ENCODE measurements at regions not wholly inside any gene's neighbourhood (a gene's known extent, or its start where the extent isn't known, plus 50 kb on each side); places are given as distances from the start of the nearest gene placed in this dataset.

DNA sequence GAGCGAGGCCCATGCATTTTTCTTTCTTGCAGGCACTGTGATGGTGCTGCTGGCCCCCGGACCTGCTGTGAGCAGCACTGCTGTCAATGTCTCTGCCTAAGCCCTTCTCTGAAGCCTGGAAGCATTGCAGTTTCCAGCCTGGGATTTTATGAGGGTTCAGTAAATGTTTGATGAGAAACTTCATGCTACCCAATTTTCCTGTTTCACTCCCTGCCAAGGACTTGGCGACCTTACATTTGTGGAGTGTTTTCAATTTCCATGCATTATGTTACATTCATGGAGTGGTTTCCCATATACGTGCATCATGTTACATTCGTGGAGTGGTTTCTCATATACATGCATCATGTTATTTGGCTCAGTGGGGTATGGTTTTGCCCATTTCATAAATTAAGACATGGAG, 90.7 kb upstream of the PTCH1 start:
- H3K27ac ChIP-seq (ENCODE audit: low read depth, low read length, severe bottlenecking): no peak overlapping the region

DNA sequence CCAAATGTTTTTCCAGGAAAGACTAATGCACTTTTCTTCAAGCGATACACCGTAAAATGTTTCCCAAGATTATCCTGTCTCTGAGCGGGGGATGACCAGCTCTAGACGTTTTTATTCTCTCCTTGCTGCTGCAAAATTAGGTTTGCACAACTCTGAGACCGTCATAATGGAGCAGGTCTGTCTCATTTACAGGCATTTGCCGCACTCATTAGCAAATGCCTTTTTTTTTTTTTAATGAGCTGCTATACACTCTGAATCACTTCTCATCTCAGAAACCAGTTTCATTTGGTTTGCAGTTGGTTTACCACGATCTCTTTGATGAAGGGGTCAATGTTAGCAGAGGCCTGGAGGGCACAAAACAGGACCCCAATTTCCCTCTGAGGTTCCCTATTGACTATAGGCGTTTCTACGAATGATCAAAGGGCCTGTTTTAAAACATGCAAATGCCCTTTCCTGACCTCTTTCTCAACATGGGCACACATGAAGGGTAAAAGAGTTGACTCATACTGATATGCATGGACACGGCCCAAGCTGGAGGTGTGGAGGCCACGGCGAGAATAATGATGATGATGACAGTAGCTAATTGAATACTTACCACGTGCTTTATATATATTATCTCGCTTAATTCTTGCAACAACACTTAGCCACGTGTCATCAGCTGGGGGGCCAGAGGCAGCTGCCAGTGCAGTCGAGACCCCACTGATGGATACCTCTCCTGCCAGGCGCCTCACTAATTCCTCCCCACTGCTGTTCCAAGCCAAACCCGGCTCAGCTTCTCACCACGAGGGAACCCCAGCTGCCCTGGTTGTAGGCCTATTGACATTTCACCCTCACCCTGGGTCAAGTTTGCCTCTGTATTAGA, 89.9 kb upstream of the PTCH1 start:
- Histone ChIP-seq H3K4me3 (ENCODE audit: extremely low read depth, insufficient read depth, low read length, poor library complexity, severe bottlenecking) (no peak overlapping the region), H3K36me3 (ENCODE audit: control insufficient read depth, insufficient read depth, low read length) (no peaks in the 10 kb centered on the region), H3K27ac (ENCODE audit: low read depth, low read length, severe bottlenecking) (peak overlapping the region; percentile 60), H3K9me3 (ENCODE audit: control insufficient read depth, low read length) (no peaks in the 10 kb centered on the region), H3K4me1 (ENCODE audit: control insufficient read depth, insufficient read depth, low read length, poor library complexity, severe bottlenecking) (peaks cover 4% of the 10 kb centered on the region)
- WGBS, 2 experiments (ENCODE audit: insufficient coverage in 2 of 2): 83 to 95% methylated on average over 13 to 16 of the region's 19 CpGs

More for the DNA sequence above, 90.7 kb upstream of the PTCH1 start:
- Histone ChIP-seq H3K4me1 (ENCODE audit: control insufficient read depth, insufficient read depth, low read length, poor library complexity, severe bottlenecking) (peaks cover 4% of the 10 kb centered on the region), H3K36me3 (ENCODE audit: control insufficient read depth, insufficient read depth, low read length) (no peaks in the 10 kb centered on the region), H3K4me3 (ENCODE audit: extremely low read depth, insufficient read depth, low read length, poor library complexity, severe bottlenecking) (no peak overlapping the region), H3K9me3 (ENCODE audit: control insufficient read depth, low read length) (no peaks in the 10 kb centered on the region)
- WGBS, 2 experiments (ENCODE audit: insufficient coverage in 2 of 2): 84% methylated on average over 2 to 4 of the region's 5 CpGs

DNA sequence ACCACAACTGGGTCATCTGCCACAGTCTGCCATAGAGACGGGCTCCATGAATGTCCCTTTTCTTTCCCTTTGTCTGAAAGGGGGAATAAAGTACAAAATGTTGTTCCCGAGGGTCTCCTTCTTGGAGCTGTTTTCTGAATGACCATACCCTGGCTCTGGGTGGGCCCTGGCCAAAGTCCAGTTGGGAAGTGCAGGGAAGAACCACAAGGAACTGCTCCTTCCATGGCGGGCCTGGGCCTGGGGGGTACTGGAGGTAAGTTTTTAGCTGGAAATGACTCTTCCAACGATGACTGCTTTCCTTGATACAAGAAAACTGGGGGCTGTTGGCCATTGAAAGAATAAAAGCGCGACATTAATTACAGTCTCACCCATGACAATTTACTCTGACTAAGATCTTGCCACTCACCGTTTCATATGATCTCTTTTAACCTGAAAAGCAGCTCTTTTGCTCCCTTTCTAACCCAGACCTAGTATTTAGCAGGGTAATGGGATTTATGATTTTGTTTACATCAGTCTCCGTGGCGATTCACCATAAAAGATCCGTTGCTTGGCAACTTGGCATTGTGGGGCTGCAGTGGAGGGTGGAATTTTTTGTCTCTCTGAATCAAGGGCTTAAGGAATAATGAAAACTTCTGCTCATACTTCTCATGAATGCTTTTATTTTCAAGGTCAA, 89.2 kb upstream of the PTCH1 start:
- no peak overlapping the region for H3K4me3 ChIP-seq (ENCODE audit: extremely low read depth, insufficient read depth, low read length, poor library complexity, severe bottlenecking)
- peaks cover 4% of the 10 kb centered on the region for H3K4me1 ChIP-seq (ENCODE audit: control insufficient read depth, insufficient read depth, low read length, poor library complexity, severe bottlenecking)
- H3K27ac ChIP-seq (ENCODE audit: low read depth, low read length, severe bottlenecking): peak overlapping the region; percentile 60
- no peaks in the 10 kb centered on the region for H3K9me3 ChIP-seq (ENCODE audit: control insufficient read depth, low read length)
- no peaks in the 10 kb centered on the region for H3K36me3 ChIP-seq (ENCODE audit: control insufficient read depth, insufficient read depth, low read length)
- 93 to 96% methylated on average over 2 to 4 of the region's 10 CpGs for WGBS, 2 experiments (ENCODE audit: insufficient coverage in 2 of 2)

DNA sequence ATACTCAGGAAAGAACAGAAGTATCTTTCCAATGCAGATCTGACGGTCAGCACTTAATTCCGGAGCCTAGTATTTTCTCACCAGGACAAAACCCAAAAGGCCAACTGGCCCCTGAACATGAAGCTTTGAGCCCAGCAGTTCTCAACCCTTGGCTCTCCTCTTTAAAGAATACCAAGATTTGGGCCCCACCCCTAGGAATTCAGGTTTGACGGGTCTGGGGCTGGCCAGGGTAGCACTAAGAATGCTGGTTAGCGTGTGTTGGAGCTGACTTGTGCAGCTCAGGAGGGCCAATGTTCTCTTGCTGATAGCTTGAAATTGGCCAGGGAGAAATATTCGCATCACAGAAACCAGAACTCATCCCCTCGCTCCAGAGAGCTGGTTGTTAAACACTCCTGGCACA, 88.3 kb upstream of the PTCH1 start:
- Histone ChIP-seq H3K36me3 (ENCODE audit: control insufficient read depth, insufficient read depth, low read length) (no peaks in the 10 kb centered on the region), H3K4me1 (ENCODE audit: control insufficient read depth, insufficient read depth, low read length, poor library complexity, severe bottlenecking) (peaks cover 4% of the 10 kb centered on the region), H3K4me3 (ENCODE audit: extremely low read depth, insufficient read depth, low read length, poor library complexity, severe bottlenecking) (no peak overlapping the region), H3K9me3 (ENCODE audit: control insufficient read depth, low read length) (no peaks in the 10 kb centered on the region), H3K27ac (ENCODE audit: low read depth, low read length, severe bottlenecking) (peak overlapping the region; percentile 60)
- 56 to 72% methylated on average over 5 to 6 of the region's 6 CpGs for WGBS, 2 experiments (ENCODE audit: insufficient coverage in 2 of 2)

DNA sequence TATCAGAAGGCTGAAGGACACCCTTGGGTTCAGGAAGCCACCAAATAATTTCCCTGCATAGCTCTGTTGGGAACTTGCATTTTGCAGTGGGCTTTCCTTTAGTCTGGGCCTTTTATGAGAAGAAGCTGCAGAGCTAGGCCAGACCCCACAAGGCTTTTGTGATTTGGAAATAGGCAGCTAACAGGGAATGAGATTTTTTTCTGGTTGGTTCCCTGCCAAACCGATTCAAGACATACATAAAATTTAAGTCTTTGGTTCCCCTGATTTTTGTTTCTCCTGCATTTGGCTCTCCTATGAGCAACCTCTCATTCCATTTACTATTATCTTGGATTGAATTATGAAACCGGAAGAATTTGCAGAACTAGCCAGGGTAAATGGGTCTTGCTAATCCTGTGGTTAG, 81.5 kb upstream of the PTCH1 start:
- H3K36me3 ChIP-seq (ENCODE audit: control insufficient read depth, insufficient read depth, low read length): no peaks in the 10 kb centered on the region
- no CpG with 5 or more reads among the region's 2 CpGs for WGBS, 2 experiments (ENCODE audit: insufficient coverage in 2 of 2)
- no peak overlapping the region for H3K27ac ChIP-seq (ENCODE audit: low read depth, low read length, severe bottlenecking)
- no peak overlapping the region for H3K4me3 ChIP-seq (ENCODE audit: extremely low read depth, insufficient read depth, low read length, poor library complexity, severe bottlenecking)
- H3K4me1 ChIP-seq (ENCODE audit: control insufficient read depth, insufficient read depth, low read length, poor library complexity, severe bottlenecking): no peaks in the 10 kb centered on the region
- H3K9me3 ChIP-seq (ENCODE audit: control insufficient read depth, low read length): no peaks in the 10 kb centered on the region

DNA sequence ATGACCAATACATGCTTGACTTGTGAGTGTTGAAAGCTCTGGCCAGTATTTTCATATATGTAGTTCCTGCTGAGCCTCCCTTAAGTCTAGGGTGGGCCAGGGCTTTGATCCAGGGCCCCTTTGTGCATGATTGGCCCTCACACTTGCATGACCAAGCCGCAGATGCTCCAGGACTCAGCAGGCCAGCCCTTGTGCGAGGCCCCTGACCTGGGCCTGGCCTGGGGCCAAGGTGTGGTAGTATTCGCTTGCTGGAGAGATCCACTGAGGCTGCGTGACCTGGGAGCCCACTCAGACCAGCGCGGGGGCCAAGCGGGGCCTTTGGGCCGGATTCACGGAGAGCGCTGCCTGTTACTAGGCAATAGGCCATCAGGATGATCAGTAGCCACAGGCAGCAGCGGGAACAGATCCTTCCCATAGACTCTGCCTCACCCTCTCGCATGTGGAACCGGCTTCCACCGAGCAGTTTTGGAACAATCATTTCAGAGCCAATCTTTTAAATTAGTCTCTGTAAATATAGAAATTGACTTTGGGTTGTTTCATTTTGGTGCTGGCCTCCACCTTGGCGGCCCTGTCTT, 79.0 kb upstream of the PTCH1 start:
- WGBS, 2 experiments (ENCODE audit: insufficient coverage in 2 of 2): 94 to 98% methylated on average over 10 of the region's 15 CpGs
- Histone ChIP-seq H3K4me3 (ENCODE audit: extremely low read depth, insufficient read depth, low read length, poor library complexity, severe bottlenecking) (no peak overlapping the region), H3K4me1 (ENCODE audit: control insufficient read depth, insufficient read depth, low read length, poor library complexity, severe bottlenecking) (no peaks in the 10 kb centered on the region), H3K27ac (ENCODE audit: low read depth, low read length, severe bottlenecking) (no peak overlapping the region), H3K9me3 (ENCODE audit: control insufficient read depth, low read length) (no peaks in the 10 kb centered on the region), H3K36me3 (ENCODE audit: control insufficient read depth, insufficient read depth, low read length) (no peaks in the 10 kb centered on the region)

DNA sequence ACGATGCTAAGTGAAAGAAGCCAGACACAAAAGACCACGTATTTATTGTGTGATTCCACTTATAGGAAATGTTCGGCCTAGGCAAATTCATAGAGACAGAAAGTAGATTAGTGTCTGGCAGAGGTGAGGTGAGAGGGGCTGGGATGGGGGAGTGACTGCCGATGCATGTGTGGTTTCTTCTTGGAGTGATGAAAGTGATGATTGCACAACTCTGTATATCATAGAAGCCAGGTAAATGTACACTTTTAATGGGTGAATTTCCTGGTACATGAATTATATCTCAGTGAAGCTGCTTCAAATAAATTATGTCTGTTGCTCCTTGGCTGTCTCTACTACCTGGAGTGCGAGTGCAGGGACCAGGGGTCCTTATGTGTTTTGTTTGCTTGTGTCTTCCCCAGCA, 76.2 kb upstream of the PTCH1 start:
- H3K27ac ChIP-seq (ENCODE audit: low read depth, low read length, severe bottlenecking): no peak overlapping the region
- H3K9me3 ChIP-seq (ENCODE audit: control insufficient read depth, low read length): no peaks in the 10 kb centered on the region
- no peak overlapping the region for H3K4me3 ChIP-seq (ENCODE audit: extremely low read depth, insufficient read depth, low read length, poor library complexity, severe bottlenecking)
- 93 to 95% methylated on average over 4 to 5 of the region's 5 CpGs for WGBS, 2 experiments (ENCODE audit: insufficient coverage in 2 of 2)
- H3K36me3 ChIP-seq (ENCODE audit: control insufficient read depth, insufficient read depth, low read length): no peaks in the 10 kb centered on the region
- H3K4me1 ChIP-seq (ENCODE audit: control insufficient read depth, insufficient read depth, low read length, poor library complexity, severe bottlenecking): no peaks in the 10 kb centered on the region

DNA sequence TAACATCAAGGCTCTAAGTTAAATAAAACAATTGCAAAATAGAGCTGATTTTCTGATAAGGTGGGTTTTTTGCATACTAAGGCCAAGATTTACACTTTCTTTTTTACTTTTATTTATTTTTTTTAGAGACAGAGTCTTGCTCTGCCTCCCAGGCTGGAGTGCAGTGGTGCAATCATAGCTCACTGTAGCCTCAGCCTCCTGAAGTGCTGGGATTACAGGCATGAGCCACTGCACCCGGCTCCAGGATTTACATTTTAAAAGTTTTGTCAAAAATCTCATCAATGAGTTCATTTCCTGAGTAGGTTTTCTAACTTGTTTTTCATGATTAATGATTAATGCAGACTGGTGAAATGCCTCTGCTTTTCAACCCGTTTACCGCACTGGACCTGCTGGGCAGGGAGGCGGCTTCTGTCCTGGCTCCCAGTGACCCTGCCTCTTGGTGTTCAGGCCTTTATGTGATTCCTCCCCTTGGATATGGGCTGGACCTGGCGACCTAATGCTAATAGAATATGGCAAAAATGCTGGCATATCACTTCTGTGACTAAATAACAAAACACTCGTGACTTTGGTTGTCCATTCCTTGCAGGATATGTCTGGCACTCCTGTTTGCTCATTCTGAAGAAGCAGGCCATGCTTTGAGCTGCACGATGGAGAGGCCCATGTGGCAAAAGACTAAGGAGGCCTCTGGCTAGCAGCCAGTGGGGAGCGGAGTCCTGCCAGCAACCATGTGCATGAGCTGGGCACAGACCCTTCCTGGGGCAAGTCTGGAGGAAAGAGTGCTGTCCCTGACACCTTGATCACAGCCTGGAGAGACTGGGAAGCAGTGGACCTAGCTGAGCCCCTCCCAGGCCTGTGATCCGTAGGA, 72.2 kb upstream of the PTCH1 start:
- Histone ChIP-seq H3K4me3 (ENCODE audit: extremely low read depth, insufficient read depth, low read length, poor library complexity, severe bottlenecking) (no peak overlapping the region), H3K36me3 (ENCODE audit: control insufficient read depth, insufficient read depth, low read length) (no peaks in the 10 kb centered on the region), H3K4me1 (ENCODE audit: control insufficient read depth, insufficient read depth, low read length, poor library complexity, severe bottlenecking) (peaks cover 5% of the 10 kb centered on the region), H3K27ac (ENCODE audit: low read depth, low read length, severe bottlenecking) (no peak overlapping the region), H3K9me3 (ENCODE audit: control insufficient read depth, low read length) (no peaks in the 10 kb centered on the region)
- WGBS, 2 experiments (ENCODE audit: insufficient coverage in 2 of 2): 88 to 91% methylated on average over 9 of the region's 9 CpGs

DNA sequence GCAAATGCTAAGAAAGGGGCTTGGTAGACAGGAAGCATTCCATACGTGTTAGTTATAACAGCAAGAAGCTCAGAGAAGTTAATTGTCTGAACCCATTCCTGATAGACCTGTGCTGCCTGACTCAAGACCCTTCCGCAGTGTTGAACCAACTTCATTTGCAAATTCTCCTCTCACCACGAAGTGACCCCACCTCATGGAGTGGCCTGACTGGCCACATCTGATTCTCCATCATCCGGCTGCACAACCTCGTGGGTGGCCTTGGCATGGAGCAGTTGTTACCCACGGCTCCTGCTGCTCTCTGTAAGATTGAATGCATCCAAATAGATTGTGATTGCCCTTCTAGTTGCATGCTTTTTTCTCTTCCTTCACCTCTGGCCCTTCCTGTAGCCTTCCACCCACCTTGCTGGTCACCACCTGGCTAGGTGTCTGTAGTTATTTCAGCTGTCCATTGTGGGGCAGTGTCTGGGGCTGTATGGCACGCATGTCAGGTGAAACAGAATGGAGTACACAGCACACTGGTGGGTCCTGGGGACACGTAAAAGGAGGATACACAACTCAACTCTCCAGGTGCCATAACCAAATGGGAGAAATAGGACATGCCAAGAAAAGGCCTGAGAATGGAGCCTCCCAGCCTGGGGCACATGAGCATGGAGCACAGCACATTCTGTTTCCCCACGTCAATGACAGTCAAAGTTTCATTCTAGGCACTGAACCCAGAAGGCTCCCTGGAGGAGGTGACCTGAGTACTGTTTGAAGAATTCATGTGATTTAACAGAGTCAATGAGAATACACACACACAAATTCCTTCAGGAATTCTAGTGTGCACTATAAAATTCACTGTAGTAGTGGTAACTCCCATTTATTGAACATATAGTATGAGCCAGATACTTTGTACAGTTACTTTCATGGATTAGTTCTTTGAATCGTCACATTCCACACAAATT, 70.5 kb upstream of the PTCH1 start:
- Histone ChIP-seq H3K27ac (ENCODE audit: low read depth, low read length, severe bottlenecking) (no peak overlapping the region), H3K4me1 (ENCODE audit: control insufficient read depth, insufficient read depth, low read length, poor library complexity, severe bottlenecking) (peaks cover 7% of the 10 kb centered on the region), H3K4me3 (ENCODE audit: extremely low read depth, insufficient read depth, low read length, poor library complexity, severe bottlenecking) (no peak overlapping the region), H3K9me3 (ENCODE audit: control insufficient read depth, low read length) (no peaks in the 10 kb centered on the region), H3K36me3 (ENCODE audit: control insufficient read depth, insufficient read depth, low read length) (no peaks in the 10 kb centered on the region)
- 78 to 86% methylated on average over 7 to 9 of the region's 10 CpGs for WGBS, 2 experiments (ENCODE audit: insufficient coverage in 2 of 2)
